Peyer's patch (tissue), 4 donors: ENCODE measurements at regions not wholly inside any gene's neighbourhood (a gene's known extent, or its start where the extent isn't known, plus 50 kb on each side); places are given as distances from the start of the nearest gene placed in this dataset.

Experiments used
- CTCF ChIP-seq, 6 experiments: fragments of 450-650 bp in 4 of 6; fragments of 200-600 bp in 2 of 6; sonication (generic) in 1 of 6; IDR thresholded peaks; one replicate each; pipeline ENCODE4 v1.5.1; 2017 to 2019; ENCODE audit warnings: antibody characterized with exemption in 6 of 6, mild to moderate bottlenecking in 3 of 6, moderate library complexity in 1 of 6
- POLR2A ChIP-seq, 2 donors: fragments of 450-650 bp; IDR thresholded peaks; one replicate each; pipeline ENCODE4 v1.5.1; 2017; ENCODE audit warnings: antibody characterized with exemption in 2 of 2, mild to moderate bottlenecking in 2 of 2, moderate library complexity in 2 of 2

DNA sequence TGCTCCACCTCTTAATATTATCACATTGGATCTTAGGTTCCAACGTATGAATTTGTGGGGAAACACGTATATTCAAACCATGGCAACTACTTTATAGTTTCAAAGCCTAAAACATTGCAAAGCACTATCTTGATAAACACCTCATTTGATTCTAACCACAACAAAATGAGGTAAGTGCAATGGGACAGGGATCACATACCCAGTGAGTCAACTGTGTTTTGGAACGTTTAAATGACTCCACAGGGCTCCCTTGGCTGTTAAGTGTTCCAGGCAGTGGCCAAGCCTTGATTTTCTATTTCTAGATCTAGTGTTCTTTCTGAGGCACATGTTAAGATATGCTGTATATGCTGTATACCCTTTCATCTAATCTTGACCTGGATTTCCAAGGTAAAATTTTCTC lies 54.5 kb upstream of the C1QTNF7 start:
- TF ChIP-seq CTCF (IDR thresholded peaks at IDR 0.05) (no peak), POLR2A (IDR thresholded peaks at IDR 0.05) (no peak)
